SU-DHL-6 (cell line): ENCODE measurements at regions not wholly inside any gene's neighbourhood (a gene's known extent, or its start where the extent isn't known, plus 50 kb on each side); places are given as distances from the start of the nearest gene placed in this dataset.

ENCODE experiments used
- H2AFZ ChIP-seq: fragments of 200-600 bp; sonication (generic); 2 replicates; pipeline ENCODE4 v1.6.1; 2014; ENCODE audit warnings: low read depth, mild to moderate bottlenecking, moderate library complexity, mixed read lengths, antibody characterized with exemption, low read length; ENCODE audit not compliant: severe bottlenecking
- H3F3A ChIP-seq: fragments of 200-600 bp; shearing (Covaris generic); 2 replicates; pipeline ENCODE4 v1.6.0; 2016; ENCODE audit warnings: antibody characterized with exemption, mild to moderate bottlenecking; ENCODE audit not compliant: insufficient read depth
- H3K27ac ChIP-seq: fragments of 200-600 bp; sonication (generic); 2 replicates; pipeline ENCODE4 v1.5.1; 2016; ENCODE audit warnings: low read depth, mild to moderate bottlenecking, low read length, moderate library complexity, mixed read lengths
- H3K27me3 ChIP-seq: fragments of 200-600 bp; sonication (generic), shearing (Covaris generic); 2 replicates; pipeline ENCODE4 v1.6.0; 2014; ENCODE audit warnings: mild to moderate bottlenecking, low read length
- H3K36me3 ChIP-seq: fragments of 200-600 bp; sonication (generic); 2 replicates; pipeline ENCODE4 v1.6.1; 2014; ENCODE audit warnings: mild to moderate bottlenecking, low read length, mixed read lengths
- H3K4me2 ChIP-seq: fragments of 300-600, 200-600 bp; shearing (Covaris generic), sonication (generic); 2 replicates; pipeline ENCODE4 v1.6.0; 2014; ENCODE audit warnings: low read length, low read depth, mild to moderate bottlenecking; ENCODE audit not compliant: poor library complexity, severe bottlenecking
- H3K4me3 ChIP-seq: fragments of 200-600 bp; sonication (generic); 2 replicates; pipeline ENCODE4 v1.5.1; 2014; ENCODE audit warnings: antibody characterized with exemption, low read length, mild to moderate bottlenecking, mixed read lengths; ENCODE audit not compliant: insufficient read depth, poor library complexity, severe bottlenecking
- H3K79me2 ChIP-seq: fragments of 200-600 bp; sonication (generic); 2 replicates; pipeline ENCODE4 v1.6.1; 2014; ENCODE audit warnings: mild to moderate bottlenecking, low read length, moderate library complexity; ENCODE audit not compliant: insufficient read depth
- H3K9ac ChIP-seq: fragments of 200-600 bp; sonication (generic); 2 replicates; pipeline ENCODE4 v1.7.0; 2014; ENCODE audit warnings: mild to moderate bottlenecking, low read length
- H3K9me2 ChIP-seq: fragments of 200-600 bp; sonication (generic); replicated peaks from 2 replicates; pipeline ENCODE4 v1.6.1; 2014; ENCODE audit warnings: low read length; ENCODE audit not compliant: insufficient read depth
- H3K9me3 ChIP-seq: fragments of 200-600 bp; sonication (generic); 2 replicates; pipeline ENCODE4 v1.6.1; 2014; ENCODE audit warnings: low read length, mixed read lengths; ENCODE audit not compliant: insufficient read depth
- H4K20me1 ChIP-seq: fragments of 200-600 bp; sonication (generic); 2 replicates; pipeline ENCODE4 v1.6.1; 2014; ENCODE audit warnings: low read depth, mild to moderate bottlenecking, antibody characterized with exemption, low read length, moderate library complexity, mixed read lengths
- EZH2phosphoT487 ChIP-seq: fragments of 200-600 bp; sonication (generic), shearing (Covaris generic); conservative IDR thresholded peaks from 2 replicates; pipeline ENCODE4 v1.6.1; 2018; ENCODE audit warnings: mild to moderate bottlenecking, antibody characterized with exemption, low read length, moderate library complexity, mixed read lengths
- TF ChIP-seq, protein P1 (sequence below): fragments of 200-600 bp; sonication (generic); IDR thresholded peaks from one replicate; pipeline ENCODE4 v1.5.1; 2017; ENCODE audit warnings: antibody characterized with exemption, mild to moderate bottlenecking, low read length, moderate library complexity; ENCODE audit not compliant: insufficient read depth, poor library complexity, severe bottlenecking

DNA sequence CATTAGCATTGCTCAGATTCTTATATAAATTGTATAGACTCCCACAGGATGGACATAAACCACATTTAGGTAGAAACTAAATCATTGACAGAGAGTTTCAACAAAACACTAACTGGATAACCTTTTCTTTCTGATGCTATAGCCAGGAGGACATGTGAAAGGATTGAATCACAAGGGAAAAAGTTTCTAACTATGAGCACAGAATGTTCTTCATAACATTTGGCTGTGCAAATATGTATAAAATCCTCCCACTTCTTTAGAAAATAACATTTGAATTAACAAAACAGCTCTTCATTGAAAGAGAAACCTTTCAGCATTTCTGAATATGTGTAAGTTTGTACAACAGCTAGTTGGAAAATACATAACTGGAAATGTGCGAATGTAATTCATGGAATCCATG lies 167.3 kb downstream of the TBX15 start:
- H3K79me2 ChIP-seq, result no peaks in the 10 kb centered on the region
- H3K4me2 ChIP-seq, result no peak overlapping the region
- no peak overlapping the region for H3K4me3 ChIP-seq

DNA sequence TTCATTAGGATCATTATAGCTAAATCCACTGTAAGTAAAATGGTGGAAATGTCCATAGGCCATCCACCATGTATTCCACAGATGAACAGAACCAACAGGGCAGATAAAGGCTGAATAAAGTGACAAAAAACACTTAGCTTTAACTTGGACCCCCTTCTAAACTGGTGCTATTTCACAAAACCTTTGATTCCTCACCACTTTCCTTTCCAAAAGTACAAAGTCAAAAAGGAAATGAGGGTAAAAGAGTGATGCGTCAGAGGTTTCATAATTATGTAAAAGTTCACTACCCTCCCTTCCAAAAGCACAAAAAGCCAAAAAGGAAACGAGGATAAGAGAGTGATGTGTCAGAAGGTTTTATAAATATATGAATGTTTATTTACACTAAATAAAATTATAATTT lies 172.2 kb downstream of the TBX15 start:
- Histone ChIP-seq H3K9ac (no peak overlapping the region), H3K9me2 (no peaks in the 10 kb centered on the region), H3K27ac (no peak overlapping the region), H3K4me2 (no peak overlapping the region), H3K79me2 (no peaks in the 10 kb centered on the region), H2AFZ (no peak overlapping the region), H3K27me3 (no peaks in the 10 kb centered on the region), H3K4me3 (no peak overlapping the region), H3F3A (no peaks in the 10 kb centered on the region), H3K9me3 (no peaks in the 10 kb centered on the region), H4K20me1 (no peaks in the 10 kb centered on the region), H3K36me3 (no peaks in the 10 kb centered on the region)
- TF ChIP-seq, protein P1, sequence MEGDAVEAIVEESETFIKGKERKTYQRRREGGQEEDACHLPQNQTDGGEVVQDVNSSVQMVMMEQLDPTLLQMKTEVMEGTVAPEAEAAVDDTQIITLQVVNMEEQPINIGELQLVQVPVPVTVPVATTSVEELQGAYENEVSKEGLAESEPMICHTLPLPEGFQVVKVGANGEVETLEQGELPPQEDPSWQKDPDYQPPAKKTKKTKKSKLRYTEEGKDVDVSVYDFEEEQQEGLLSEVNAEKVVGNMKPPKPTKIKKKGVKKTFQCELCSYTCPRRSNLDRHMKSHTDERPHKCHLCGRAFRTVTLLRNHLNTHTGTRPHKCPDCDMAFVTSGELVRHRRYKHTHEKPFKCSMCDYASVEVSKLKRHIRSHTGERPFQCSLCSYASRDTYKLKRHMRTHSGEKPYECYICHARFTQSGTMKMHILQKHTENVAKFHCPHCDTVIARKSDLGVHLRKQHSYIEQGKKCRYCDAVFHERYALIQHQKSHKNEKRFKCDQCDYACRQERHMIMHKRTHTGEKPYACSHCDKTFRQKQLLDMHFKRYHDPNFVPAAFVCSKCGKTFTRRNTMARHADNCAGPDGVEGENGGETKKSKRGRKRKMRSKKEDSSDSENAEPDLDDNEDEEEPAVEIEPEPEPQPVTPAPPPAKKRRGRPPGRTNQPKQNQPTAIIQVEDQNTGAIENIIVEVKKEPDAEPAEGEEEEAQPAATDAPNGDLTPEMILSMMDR, result no peak
- no peak for TF ChIP-seq EZH2phosphoT487

More for the DNA sequence above, 167.3 kb downstream of the TBX15 start:
- TF ChIP-seq, protein P1, result no peak
- TF ChIP-seq EZH2phosphoT487, result no peak
- no peaks in the 10 kb centered on the region for H4K20me1 ChIP-seq
- no peaks in the 10 kb centered on the region for H3K27me3 ChIP-seq
- no peaks in the 10 kb centered on the region for H3K36me3 ChIP-seq
- no peak overlapping the region for H2AFZ ChIP-seq
- H3K9me3 ChIP-seq, result no peaks in the 10 kb centered on the region
- no peaks in the 10 kb centered on the region for H3F3A ChIP-seq
- H3K9ac ChIP-seq, result no peak overlapping the region
- no peak overlapping the region for H3K27ac ChIP-seq
- H3K9me2 ChIP-seq, result no peaks in the 10 kb centered on the region

DNA sequence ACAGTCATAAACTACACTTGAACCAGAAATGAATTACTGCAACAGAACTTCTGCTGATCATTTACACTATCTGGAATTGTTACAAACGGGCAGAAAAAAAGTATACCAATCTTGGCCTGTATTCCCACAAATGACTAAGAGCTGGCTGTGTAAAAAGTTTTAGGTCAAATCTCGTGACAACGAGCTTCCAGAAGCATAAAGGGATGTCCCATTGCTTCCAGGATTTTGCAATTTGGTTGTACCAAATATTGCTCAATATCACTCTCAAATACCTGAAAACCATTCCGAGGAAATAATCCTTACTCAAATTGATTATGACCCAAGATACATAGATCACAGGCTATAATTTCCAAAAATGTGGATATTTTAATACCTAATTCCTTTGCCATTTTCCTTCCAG lies 175.6 kb downstream of the TBX15 start:
- H3K27ac ChIP-seq, result no peak overlapping the region
- no peak overlapping the region for H2AFZ ChIP-seq
- no peaks in the 10 kb centered on the region for H3K36me3 ChIP-seq
- no peak overlapping the region for H3K4me3 ChIP-seq
- no peaks in the 10 kb centered on the region for H3F3A ChIP-seq
- H3K9me3 ChIP-seq, result no peaks in the 10 kb centered on the region
- no peak overlapping the region for H3K9ac ChIP-seq
- H3K4me2 ChIP-seq, result no peak overlapping the region
- H4K20me1 ChIP-seq, result no peaks in the 10 kb centered on the region
- H3K27me3 ChIP-seq, result no peaks in the 10 kb centered on the region
- H3K79me2 ChIP-seq, result no peaks in the 10 kb centered on the region
- no peak for TF ChIP-seq EZH2phosphoT487
- TF ChIP-seq, protein P1, result no peak
- no peaks in the 10 kb centered on the region for H3K9me2 ChIP-seq
